H1 (cell line): ENCODE measurements at regions not wholly inside any gene's neighbourhood (a gene's known extent, or its start where the extent isn't known, plus 50 kb on each side); places are given as distances from the start of the nearest gene placed in this dataset.

Source experiments
- CTCF ChIA-PET: fragments of 300-600 bp; sonication (Branson Sonifier 250); formaldehyde crosslinking; loops from one replicate; lab custom pipeline; 2021; ENCODE audit not compliant: partially characterized antibody; lab: Charles Lee
- POLR2A ChIA-PET: fragments of 300-600 bp; sonication (Branson Sonifier 250); formaldehyde crosslinking; loops from one replicate; lab custom pipeline; 2021; ENCODE audit warnings: inconsistent platforms; ENCODE audit not compliant: partially characterized antibody; lab: Charles Lee
- DNase-seq, 2 experiments: peaks; one replicate each; pipeline versions ENCODE4 v3.0.0 to v3.0.0-alpha.2; 2010 to 2022; ENCODE audit warnings: low spot score in 2 of 2, low read depth in 1 of 2, mixed read lengths in 1 of 2
- FAIRE-seq: peaks from 2 replicates; lab custom pipeline; 2011; peaks lifted over from hg19 to GRCh38; lab: Jason Lieb, UNC
- H2AFZ ChIP-seq: 2 replicates; pipeline ENCODE4 v1.8.1; 2012; ENCODE audit warnings: low read length, inconsistent platforms
- H2AK5ac ChIP-seq: 2 replicates; pipeline ENCODE4 v1.6.1; 2013; ENCODE audit warnings: low read depth, low read length
- H2BK120ac ChIP-seq: replicated peaks from 2 replicates; pipeline ENCODE3; 2013; ENCODE audit warnings: low read depth, low read length, inconsistent platforms
- H2BK12ac ChIP-seq: 2 replicates; pipeline ENCODE4 v1.6.1; 2013; ENCODE audit warnings: low read depth, low read length
- H2BK15ac ChIP-seq: 2 replicates; pipeline ENCODE4 v1.6.1; 2013; ENCODE audit warnings: low read length
- H2BK20ac ChIP-seq: 2 replicates; pipeline ENCODE4 v1.6.1; 2013; ENCODE audit warnings: low read length
- H2BK5ac ChIP-seq: 2 replicates; pipeline ENCODE4 v1.6.1; 2013; ENCODE audit warnings: low read depth, low read length
- H3K14ac ChIP-seq: 2 replicates; pipeline ENCODE4 v1.6.1; 2013; ENCODE audit warnings: inconsistent platforms; ENCODE audit not compliant: insufficient read length
- H3K18ac ChIP-seq: 2 replicates; pipeline ENCODE4 v1.6.1; 2013; ENCODE audit warnings: low read length; ENCODE audit errors: extremely low read depth
- H3K23ac ChIP-seq: 2 replicates; pipeline ENCODE4 v1.6.1; 2013; ENCODE audit warnings: inconsistent platforms; ENCODE audit not compliant: insufficient read length
- H3K23me2 ChIP-seq: 2 replicates; pipeline ENCODE4 v1.6.1; 2013; ENCODE audit warnings: low read depth, low read length
- H3K27ac ChIP-seq: 2 replicates; pipeline ENCODE4 v1.6.1; 2011; ENCODE audit warnings: low read depth, low read length, inconsistent platforms
- H3K27me3 ChIP-seq, 4 experiments: replicated peaks in 1 of 4; 1 replicate in 1 of 4; 2 replicates in 3 of 4; pipeline versions ENCODE4 v1.6.1 to v1.8.1; 2011 to 2013; ENCODE audit warnings: low read length in 3 of 4, mild to moderate bottlenecking in 3 of 4, inconsistent platforms in 2 of 4, mixed read lengths in 2 of 4, moderate library complexity in 1 of 4; ENCODE audit not compliant: control insufficient read depth in 3 of 4, insufficient read depth in 3 of 4; ENCODE audit errors: extremely low read depth in 1 of 4
- H3K36me3 ChIP-seq, 4 experiments: 2 replicates each; pipeline versions ENCODE4 v1.6.1 to v1.8.1; 2011 to 2013; ENCODE audit warnings: mild to moderate bottlenecking in 4 of 4, low read length in 3 of 4, moderate library complexity in 2 of 4, control low read depth in 1 of 4, inconsistent platforms in 1 of 4; ENCODE audit not compliant: insufficient read depth in 4 of 4, control insufficient read depth in 2 of 4
- H3K4ac ChIP-seq: replicated peaks from 2 replicates; pipeline ENCODE3; 2013; ENCODE audit warnings: low read length, low read depth, mixed read lengths, inconsistent platforms; ENCODE audit not compliant: insufficient read length
- H3K4me1 ChIP-seq, 4 experiments: replicated peaks in 1 of 4; 1 replicate in 1 of 4; 2 replicates in 3 of 4; pipeline versions ENCODE4 v1.6.1 to v1.8.1; 2011 to 2013; ENCODE audit warnings: low read length in 3 of 4, inconsistent platforms in 2 of 4, mixed read lengths in 1 of 4; ENCODE audit not compliant: insufficient read depth in 4 of 4, control insufficient read depth in 3 of 4
- H3K4me2 ChIP-seq, 2 experiments: 2 replicates each; pipeline versions ENCODE4 v1.6.1 to v1.8.1; 2011 to 2013; ENCODE audit warnings: low read depth in 2 of 2, low read length in 2 of 2, control low read depth in 1 of 2, inconsistent platforms in 1 of 2, mild to moderate bottlenecking in 1 of 2; ENCODE audit not compliant: insufficient read depth in 1 of 2
- H3K4me3 ChIP-seq, 4 experiments: fragments of 200-600, 300-600 bp in 1 of 4; sonication (generic), shearing (Covaris generic), sonication (Bioruptor Twin) in 1 of 4; 2 replicates each; pipeline versions ENCODE4 v1.5.1 to v1.8.1; 2011 to 2016; ENCODE audit warnings: low read length in 4 of 4, low read depth in 3 of 4, control low read depth in 2 of 4, inconsistent platforms in 2 of 4, mild to moderate bottlenecking in 2 of 4, mixed read lengths in 1 of 4, moderate library complexity in 1 of 4; ENCODE audit not compliant: insufficient read depth in 2 of 4; ENCODE audit errors: extremely low read depth in 1 of 4
- H3K56ac ChIP-seq: replicated peaks from 2 replicates; pipeline ENCODE3; 2013; ENCODE audit warnings: low read depth, mild to moderate bottlenecking, mixed read lengths, low read length, inconsistent platforms; ENCODE audit not compliant: insufficient read length
- H3K79me1 ChIP-seq: 2 replicates; pipeline ENCODE4 v1.6.1; 2013; ENCODE audit warnings: low read depth, low read length, control low read depth
- H3K79me2 ChIP-seq, 2 experiments: 2 replicates each; pipeline versions ENCODE4 v1.6.1 to v1.8.1; 2012 to 2013; ENCODE audit warnings: low read length in 2 of 2, mild to moderate bottlenecking in 2 of 2, inconsistent platforms in 1 of 2; ENCODE audit not compliant: insufficient read depth in 2 of 2, control insufficient read depth in 1 of 2
- H3K9ac ChIP-seq, 4 experiments: replicated peaks in 1 of 4; 1 replicate in 1 of 4; 2 replicates in 3 of 4; pipeline versions ENCODE4 v1.6.1 to v1.8.1; 2011 to 2013; ENCODE audit warnings: low read depth in 3 of 4, low read length in 3 of 4, control low read depth in 2 of 4, mild to moderate bottlenecking in 2 of 4, moderate library complexity in 2 of 4, inconsistent platforms in 1 of 4; ENCODE audit errors: extremely low read depth in 1 of 4
- H3K9me3 ChIP-seq, 2 experiments: 2 replicates each; pipeline versions ENCODE4 v1.6.1 to v1.8.1; 2012 to 2013; ENCODE audit warnings: mild to moderate bottlenecking in 2 of 2, moderate library complexity in 2 of 2, control low read depth in 1 of 2, inconsistent platforms in 1 of 2, low read depth in 1 of 2, low read length in 1 of 2, mixed read lengths in 1 of 2; ENCODE audit not compliant: insufficient read depth in 2 of 2
- H4K20me1 ChIP-seq, 2 experiments: replicated peaks in 1 of 2; 2 replicates each; pipeline versions ENCODE3 to v1.8.1; 2011 to 2013; ENCODE audit warnings: inconsistent platforms in 2 of 2, low read length in 2 of 2, mild to moderate bottlenecking in 1 of 2; ENCODE audit not compliant: insufficient read depth in 2 of 2, control insufficient read depth in 1 of 2
- H4K5ac ChIP-seq: 2 replicates; pipeline ENCODE4 v1.6.1; 2013; ENCODE audit warnings: low read length, low read depth, mixed read lengths, inconsistent platforms; ENCODE audit not compliant: insufficient read length
- H4K8ac ChIP-seq: 2 replicates; pipeline ENCODE4 v1.8.0; 2013; ENCODE audit warnings: mild to moderate bottlenecking, moderate library complexity, low read length, inconsistent platforms; ENCODE audit not compliant: insufficient read depth; ENCODE audit errors: extremely low read depth
- H4K91ac ChIP-seq: replicated peaks from 2 replicates; pipeline ENCODE3; 2013; ENCODE audit warnings: low read length, mixed read lengths, inconsistent platforms; ENCODE audit not compliant: insufficient read length
- GABPA ChIP-seq: IDR thresholded peaks from 2 replicates; pipeline ENCODE4 v1.6.1; 2011; ENCODE audit warnings: mild to moderate bottlenecking, low read length, moderate library complexity, borderline replicate concordance; ENCODE audit not compliant: insufficient read depth
- WGBS, 2 experiments: shearing (Covaris generic) in 1 of 2; methylation state at CpG; one replicate each; pipeline versions ENCODE4 v1.1.6 to v1.1.7; 2013 to 2015; ENCODE audit warnings: low lambda C conversion rate in 2 of 2, mixed read lengths in 2 of 2, inconsistent platforms in 1 of 2, low coverage in 1 of 2, missing lambda C conversion rate in 1 of 2; ENCODE audit not compliant: insufficient replicate concordance in 2 of 2, insufficient coverage in 1 of 2, insufficient read length in 1 of 2; ENCODE audit errors: extremely low coverage in 1 of 2, missing lambda C conversion rate in 1 of 2; 5-methylcytosine and 5-hydroxymethylcytosine counted together

DNA sequence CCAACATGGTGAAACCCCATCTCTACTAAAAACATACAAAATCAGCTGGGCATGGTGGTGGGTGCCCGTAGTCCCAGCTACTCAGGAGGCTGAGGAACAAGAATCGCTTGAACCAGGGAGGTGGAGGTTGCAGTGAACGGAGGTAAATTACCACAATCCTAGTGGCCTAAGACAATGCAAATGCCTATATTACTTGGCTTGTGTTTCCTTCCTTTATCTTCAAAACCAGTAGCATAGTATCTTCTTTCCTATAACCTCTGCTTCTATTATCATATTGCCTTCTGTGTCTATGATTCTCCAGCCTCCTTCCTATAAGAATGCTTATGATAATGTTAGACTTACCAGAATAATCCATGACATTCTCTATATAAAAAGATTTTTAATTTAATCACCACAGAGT, 156.2 kb upstream of the RGS18 start:
- Histone ChIP-seq H3K23ac (no peak overlapping the region), H3K4me1 (no peaks in the 10 kb centered on the region), H2AFZ (no peak overlapping the region), H4K8ac (no peak overlapping the region), H4K91ac (no peak overlapping the region), H3K79me1 (no peaks in the 10 kb centered on the region), H3K79me2 (no peaks in the 10 kb centered on the region), H3K9ac (no peak overlapping the region), H3K18ac (no peak overlapping the region), H3K23me2 (no peaks in the 10 kb centered on the region), H2AK5ac (no peak overlapping the region), H3K9me3 (no peaks in the 10 kb centered on the region), H4K20me1 (no peaks in the 10 kb centered on the region), H3K27ac (no peak overlapping the region), H3K27me3 (no peaks in the 10 kb centered on the region), H2BK5ac (no peak overlapping the region), H2BK15ac (no peak overlapping the region), H3K4ac (no peak overlapping the region), H3K36me3 (no peaks in the 10 kb centered on the region), H2BK20ac (no peak overlapping the region), H2BK120ac (no peak overlapping the region), H4K5ac (no peak overlapping the region), H3K56ac (no peak overlapping the region), H3K4me3 (no peak overlapping the region), H2BK12ac (no peak overlapping the region), H3K14ac (no peak overlapping the region), H3K4me2 (no peak overlapping the region)
- no peak for TF ChIP-seq GABPA
- DNase-seq, result no peak
- WGBS, 2 experiments, result 100% methylated on average over 3 of the region's 3 CpGs; no CpG with 5 or more reads in 1 of the 2 experiments
- ChIA-PET CTCF (no interaction called here), POLR2A (no interaction called here)
- no peak for FAIRE-seq
